Pulmonary artery endothelial cell (primary cell): ENCODE measurements at regions not wholly inside any gene's neighbourhood (a gene's known extent, or its start where the extent isn't known, plus 50 kb on each side); places are given as distances from the start of the nearest gene placed in this dataset.
"Not testable (repeated sequence)": the region's sequence is repeated elsewhere in the genome, so short reads cannot be mapped to it uniquely, and the experiment has no call there.

Experiments used
- DNase-seq: peaks from one replicate; pipeline ENCODE4 v3.0.0-alpha.2; 2011; ENCODE audit warnings: low read depth, low spot score

DNA sequence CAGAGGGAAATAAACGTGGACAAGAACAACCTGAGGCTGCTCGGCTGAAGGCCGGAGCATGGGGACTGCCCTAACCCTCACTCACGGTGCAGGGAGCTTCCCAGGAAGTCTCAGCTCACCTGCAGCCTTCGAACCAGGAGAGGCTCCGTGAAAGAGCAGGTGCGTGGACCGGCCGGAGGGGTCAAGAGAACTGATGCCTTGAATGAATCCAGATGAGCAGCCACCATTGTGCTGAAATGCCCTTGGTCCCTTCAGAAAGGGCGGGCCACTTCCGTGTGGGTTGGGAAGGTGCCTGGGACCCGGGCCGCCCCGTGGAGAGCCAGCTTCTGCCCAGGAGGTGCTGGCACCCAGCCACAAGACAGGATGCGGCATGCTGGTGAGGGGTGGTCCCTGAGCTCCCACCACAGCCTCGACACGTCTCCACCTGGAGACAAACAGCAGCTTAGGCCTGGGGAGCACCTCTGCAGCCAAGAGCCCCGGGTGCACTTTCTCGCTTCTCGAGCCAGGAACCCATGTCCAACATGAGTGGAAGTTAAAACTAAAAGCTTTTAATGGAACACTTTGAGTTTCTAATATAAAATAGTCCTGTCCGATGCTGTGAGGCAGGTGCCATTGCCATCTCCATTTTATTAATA is 83.5 kb downstream of the TTLL2 start:
- DNase-seq, result no peak

DNA sequence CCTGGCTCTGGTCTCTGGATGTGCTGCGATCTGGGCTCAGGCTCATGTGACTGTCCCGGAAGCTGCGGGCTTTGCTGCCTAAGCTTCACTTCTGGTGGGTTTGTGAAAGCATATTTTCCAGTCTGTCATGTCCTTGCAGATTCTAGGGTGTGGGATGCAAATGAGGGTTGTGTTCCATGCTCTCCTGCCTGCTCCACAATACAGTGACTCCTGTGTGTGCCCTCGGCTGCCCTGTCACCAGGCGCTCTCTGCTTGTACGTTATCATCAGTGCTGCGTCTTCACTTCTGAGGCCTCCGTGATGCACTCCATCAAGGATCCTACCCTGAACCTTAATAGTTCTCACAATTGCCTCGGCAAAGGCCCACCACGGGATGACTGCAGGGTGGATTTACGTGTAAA is 84.2 kb downstream of the TTLL2 start:
- DNase-seq, result no peak

DNA sequence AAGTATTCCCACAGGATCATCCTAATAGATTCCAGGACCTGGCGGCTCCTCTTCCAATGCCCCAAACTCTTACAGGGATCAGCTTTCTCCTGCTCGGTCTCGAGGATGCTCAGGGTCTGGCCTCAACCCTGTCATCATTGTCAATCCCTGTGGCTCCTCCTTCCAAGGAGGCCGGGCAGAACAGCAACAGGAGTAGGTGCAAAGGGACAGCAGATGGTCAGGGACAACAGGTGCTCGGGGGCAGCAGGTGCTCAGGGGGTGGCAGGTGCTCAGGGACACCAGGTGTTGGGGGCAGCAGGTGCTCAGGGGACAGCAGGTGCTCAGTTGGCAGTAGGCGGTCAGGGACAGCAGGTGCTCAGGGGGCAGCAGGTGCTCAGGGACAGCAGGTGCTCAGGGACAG is 84.8 kb downstream of the TTLL2 start:
- no peak for DNase-seq

DNA sequence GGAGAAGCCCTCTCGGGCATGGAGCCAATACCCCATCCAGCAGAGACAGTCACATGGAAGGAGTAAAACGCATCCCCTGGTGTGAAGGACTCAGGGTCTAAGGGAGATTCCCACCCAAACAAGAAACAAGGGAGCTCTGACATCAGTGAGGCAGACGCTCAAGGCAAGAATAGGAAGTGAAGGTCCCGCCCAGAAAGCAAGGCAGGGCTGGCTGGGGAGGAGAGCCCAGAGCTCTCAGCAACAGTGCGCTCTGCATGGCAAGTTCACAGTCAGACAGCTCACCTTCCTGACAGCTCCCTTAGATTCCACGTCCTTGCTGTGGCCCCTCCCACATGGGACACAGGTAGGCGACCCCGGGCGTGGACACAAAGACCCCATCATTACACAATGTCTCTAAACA is 85.6 kb downstream of the TTLL2 start:
- no peak for DNase-seq

DNA sequence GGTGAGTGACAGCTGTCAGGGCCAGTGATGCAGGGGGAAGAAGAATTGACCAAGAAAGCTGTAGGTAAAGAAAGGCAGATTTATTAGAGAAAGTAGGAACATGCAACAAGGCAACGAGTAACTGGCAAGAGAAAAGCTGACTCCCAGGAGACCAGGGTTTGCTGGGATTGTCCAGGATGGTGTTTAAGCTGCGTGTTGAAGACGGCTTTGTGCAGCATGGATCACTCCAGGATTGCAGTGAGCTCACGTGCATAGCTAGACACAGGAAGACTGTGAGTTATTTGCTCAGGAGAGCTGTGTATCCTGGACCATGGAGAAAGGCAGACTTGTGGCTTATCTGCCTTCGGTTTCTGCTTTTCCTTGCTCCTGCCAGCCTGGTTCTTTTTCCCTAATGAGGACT is 87.6 kb downstream of the TTLL2 start:
- DNase-seq, result no peak

DNA sequence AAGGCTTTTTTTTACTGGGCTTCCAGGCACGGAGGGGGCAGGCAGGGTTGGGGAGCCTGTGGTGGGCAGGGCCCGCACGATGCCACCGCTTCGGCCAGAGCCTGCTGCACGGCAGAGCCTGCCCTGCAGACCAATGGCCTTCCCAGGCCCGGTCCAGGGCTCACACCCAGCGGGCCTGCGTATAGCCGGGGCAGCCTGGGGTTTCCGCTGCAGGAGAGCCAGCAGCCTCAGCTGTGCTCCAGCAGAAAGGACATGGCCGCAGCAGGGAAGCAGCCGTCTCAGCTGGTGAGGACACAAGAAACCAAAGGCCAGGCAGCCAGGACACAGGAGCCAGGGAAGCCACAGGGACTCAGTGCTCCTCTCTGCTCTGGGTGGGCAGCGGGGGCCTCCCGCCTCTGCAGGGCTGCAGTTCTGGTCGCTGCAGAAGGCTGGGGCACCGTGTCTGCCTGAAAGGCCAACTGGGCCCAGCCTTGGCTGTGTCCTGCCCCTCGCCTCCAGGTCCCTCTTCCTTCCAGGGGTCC is 90.6 kb downstream of the TTLL2 start:
- DNase-seq, result no peak

DNA sequence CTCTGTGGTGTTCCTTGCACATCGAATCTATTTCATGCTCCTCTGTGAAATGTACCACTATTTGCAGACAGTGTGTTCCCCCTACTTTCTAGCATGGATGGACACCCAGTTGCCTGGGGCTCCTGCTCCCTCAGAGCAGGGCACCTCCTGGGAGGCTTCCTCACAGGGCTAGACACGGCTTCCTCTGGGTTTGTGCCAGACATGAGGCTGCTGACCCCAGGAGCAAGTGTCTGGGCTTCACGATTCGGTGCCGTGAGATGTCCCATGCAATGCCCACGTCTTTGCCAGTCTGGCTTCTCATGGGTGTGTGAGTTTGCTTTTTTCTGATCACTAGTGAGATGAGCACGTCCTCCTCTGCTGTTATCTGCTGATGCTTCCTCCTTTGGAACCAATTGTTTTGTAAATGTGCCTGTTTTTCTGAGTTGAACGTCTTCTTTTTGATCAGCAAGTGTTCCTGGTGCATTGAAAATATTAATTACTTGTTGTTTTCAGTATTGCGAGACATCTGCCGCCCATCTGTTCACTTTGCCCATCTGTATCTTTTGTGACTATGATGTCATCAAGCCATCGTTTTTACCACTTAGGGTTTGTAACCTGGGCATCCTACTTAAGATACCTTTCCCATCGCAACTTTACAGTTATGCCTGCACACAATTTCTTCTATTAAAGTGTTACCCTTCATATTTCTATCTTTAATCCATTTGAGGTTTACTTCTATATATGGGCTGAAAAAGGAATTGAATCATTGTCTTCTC is 92.0 kb downstream of the TTLL2 start:
- no peak for DNase-seq

DNA sequence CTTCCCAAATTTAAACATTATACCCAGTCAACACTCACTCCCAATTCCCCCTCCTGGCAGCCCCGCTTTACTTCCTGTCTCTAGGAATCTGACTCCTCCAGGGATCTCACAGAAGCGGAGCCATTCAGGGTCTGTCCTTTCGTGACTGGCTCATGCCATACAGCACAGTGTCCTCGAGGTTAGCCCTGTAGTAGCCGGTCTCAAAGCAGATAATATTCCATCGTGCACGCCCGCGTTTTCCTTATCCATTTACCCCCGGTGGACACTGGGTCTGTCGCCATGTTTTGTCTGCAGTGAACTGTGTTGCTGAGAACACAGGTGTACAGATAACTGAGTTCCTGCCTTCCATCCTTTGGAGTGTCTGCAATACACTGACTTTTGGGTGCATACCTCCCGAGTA is 95.3 kb downstream of the TTLL2 start:
- no peak for DNase-seq

DNA sequence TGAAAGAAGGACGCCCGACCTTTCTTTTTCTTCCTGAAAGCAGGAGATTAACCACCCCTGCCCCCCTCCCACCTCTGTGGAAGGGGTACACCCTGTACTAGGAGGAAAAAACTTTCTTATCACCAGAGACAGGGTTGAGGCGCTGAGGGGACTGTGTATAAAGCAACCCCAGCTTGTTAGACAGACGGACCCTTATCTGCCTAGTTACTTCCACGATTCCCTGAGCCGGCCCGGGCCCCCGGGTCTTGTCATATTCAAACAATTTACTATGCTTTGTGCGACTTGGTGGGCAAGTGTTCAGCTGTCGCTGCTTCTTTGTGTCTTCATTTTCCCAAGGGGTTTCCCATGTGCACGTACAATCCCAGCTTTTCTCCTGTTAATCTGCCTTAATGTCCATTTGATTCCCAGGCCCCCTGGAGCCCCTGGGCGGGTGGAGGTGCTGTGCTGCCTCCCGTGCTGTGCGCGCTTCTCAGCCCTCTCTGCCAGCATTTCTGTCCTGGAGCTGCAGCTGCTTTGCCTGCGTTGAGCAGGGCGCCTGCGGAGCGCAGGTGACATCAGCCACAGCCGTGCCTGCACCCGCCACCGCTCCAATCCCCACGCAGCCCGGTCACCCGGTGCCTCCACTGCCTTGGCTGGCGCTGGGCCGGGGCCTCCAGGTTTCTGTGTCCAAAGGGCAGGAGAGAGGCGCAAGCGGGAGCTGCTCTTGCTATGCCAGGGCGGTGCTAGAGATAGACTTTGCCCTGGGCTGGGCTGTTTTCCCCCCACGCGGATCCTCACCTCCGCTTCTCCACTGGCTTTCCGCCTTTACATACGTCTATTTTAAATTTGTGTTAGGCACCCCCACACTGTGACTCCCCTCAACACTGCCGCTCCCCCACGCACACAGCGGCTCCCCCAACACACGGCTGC is 96.2 kb downstream of the TTLL2 start:
- no peak for DNase-seq

DNA sequence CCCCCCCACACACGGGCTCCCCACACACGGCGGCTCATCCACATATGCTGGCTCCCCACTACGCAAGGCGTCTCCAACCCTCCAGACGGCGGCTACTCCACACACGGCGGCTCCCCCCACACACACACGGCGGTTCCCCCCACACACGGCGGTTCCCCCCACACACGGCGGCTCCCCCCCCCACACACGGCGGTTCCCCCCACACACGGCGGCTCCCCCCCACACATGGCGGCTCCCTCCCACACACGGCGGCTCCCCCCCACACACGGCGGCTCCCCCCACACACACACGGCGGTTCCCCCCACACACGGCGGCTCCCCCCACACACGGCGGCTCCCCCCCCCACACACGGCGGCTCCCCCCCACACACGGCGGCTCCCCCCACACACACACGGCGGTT is 97.1 kb downstream of the TTLL2 start:
- not testable (repeated sequence) for DNase-seq

DNA sequence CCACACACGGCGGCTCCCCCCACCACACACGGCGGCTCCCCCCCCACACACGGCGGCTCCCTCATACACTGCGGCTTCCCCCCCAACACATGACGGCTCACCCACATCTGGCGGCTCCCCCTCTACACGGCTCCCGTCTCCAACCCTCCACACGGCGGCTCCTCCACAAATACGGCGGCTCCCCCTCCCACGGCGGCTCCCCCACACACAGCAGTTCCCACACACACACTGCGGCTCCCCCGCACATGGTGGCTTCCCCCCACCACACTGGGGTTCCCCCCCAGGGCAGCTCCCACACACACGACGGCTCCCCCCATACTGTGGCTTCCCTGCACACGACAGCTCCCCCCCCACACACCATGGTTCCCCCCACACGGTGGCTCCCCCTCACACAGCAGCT is 98.0 kb downstream of the TTLL2 start:
- DNase-seq, result no peak

DNA sequence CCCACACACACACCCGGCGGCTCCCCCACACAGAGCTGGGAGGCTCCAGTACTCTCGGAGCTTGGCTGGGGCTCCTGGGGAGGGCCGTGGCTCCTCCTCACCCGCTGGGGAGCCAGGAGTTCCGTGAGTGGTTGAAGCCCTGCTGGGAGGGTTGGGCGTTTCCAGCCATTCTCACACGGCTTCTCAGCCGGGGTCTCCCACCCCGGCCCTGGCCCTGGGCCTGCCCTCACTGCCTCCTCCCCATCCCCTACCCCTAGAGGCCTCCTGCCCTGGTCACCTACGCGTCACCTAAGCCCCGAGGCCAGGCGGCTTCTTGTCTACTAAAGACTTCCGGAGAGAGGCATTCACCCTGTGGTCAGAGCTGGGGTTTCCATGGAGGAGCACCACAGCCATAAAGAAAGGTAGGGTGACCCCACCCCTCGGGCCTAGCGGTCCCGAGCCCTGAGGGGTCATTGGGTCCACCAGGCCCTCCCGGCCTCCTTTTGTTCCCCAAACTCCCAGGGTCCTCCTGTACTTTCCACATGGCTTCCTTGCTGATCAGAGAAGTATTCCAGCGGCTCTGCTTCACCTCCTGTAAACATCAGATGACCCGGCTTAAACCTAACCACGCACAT is 99.3 kb downstream of the TTLL2 start:
- no peak for DNase-seq

DNA sequence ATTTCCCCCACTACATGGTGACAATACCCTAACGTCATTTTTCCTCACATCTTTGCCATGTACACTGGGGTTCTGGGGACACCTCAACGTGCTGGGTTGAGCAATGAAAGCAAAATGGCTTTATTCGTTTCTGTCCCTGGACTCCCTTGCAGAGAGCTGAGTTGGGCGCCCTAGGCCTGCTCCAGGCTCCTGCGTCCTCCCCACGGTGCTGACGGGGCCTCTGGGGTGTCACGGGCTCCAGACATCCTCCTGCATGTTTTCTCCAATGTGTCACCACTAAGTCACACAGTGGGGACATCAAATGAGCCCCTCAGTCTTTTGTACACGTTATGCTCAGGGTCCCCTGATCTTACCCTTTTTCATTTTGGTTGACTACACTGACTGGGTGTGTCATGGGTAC is 99.8 kb downstream of the TTLL2 start:
- DNase-seq, result no peak

DNA sequence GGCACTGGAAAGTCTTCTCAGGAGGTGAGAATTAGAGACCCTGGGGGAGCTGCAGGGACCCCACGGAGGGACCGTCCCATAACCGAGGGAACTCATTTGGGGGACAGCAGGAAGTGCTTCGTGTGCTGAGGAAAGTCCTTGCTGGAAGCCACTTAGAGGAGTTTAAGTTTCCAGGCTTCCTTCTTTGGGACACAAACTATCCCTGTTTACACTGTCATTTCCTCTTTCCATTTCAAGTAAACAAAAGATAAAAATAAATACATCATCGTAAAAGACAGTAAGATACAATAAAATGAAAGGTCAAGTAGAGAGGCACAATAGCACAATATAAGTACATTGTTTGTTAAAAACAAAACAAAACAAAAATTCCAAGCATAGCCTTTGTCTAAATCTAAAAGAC is 101.2 kb downstream of the TTLL2 start:
- DNase-seq, result no peak

DNA sequence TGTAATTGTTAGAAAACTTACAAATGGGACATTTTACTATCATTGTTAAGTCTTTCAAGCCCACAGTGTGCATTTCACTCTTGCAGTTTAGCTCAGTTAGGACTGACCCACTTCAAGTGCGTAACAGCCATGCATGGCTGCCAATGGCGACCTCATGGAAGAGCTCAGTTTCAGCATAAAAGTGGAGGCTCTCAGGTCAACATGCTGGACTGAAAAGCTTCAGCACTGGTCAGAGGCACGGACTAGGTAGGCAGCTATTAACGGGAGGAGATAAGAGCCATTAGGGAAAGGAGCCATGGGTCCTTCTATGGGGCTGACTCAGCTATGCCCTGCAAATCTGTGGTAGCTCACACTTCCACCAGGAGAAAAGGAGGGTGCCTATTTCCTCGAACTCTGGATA is 101.8 kb downstream of the TTLL2 start:
- no peak for DNase-seq

DNA sequence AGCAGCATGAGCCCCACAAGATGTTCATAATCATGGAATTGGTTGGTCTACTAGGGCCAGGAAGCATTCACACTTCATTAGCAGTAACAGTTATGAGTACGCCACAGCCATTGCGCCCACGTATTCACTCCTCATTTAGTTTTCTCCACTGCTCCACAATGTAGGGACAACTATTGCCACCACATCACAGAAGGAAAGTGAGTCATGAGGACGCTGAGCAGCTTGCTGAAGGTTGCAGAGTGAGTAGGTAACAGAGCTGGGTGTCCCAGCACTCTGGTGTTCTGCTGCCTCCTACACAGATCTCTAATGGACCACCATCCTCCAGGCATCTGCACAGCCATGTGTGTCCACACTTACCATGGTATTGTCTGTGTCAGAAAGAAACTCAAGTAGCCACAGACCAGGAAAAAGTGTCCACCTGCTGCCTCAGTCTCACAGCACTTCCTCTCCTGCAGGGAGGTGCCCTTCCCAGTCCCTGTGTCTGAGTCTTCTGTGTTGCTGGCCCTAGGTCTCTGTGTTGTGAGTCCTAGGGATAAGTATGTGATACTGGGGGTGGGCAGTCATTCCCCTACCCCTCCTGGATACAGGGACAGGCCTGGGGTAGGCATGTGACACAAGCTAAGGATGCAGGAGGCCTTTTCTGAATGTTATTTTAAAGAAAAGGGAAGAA is 103.9 kb downstream of the TTLL2 start:
- no peak for DNase-seq

DNA sequence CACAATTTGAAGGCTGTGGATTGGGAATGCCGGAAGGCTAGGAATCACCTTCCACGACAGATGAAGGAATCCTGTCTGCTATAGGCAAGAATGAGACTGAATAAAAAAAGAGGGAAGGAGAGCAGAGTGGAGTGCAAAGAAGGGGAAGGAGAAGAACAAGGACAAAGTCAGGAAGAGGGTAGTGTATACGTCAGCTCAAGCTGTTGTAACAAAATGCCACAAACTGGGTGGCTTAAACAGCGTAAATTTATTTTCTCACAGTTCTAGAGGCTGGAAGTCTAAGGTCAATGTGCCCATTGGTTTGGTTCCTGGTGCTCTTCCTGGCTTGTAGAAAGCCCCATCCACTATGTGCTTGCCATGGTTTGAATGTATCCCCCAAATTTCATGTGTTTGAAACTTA is 104.5 kb downstream of the TTLL2 start:
- DNase-seq, result no peak

DNA sequence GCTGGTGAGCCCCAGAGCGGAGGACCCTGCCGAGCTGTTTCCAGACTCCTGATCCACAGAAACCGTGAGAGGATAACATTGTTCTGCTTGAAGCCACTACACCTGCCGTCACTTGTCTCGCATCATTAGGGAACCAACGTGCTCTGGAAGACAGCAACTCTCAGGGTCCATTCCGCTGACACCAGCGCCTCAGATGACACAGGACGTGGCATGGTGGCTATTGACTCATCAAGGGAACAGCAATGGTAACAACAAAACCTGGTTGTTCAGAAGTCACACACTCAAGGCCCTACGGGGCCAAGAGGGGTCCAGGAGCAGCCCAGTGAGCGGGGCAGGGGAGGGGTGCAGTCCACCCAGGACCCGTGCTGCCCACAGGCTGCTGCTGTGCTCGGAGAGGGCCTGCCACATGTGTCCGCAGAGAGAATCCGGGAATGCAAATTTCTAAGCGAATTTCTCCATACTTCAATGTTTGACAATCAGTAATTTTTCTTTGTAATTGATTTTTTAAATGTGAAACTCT is 110.4 kb downstream of the TTLL2 start:
- DNase-seq, result no peak

DNA sequence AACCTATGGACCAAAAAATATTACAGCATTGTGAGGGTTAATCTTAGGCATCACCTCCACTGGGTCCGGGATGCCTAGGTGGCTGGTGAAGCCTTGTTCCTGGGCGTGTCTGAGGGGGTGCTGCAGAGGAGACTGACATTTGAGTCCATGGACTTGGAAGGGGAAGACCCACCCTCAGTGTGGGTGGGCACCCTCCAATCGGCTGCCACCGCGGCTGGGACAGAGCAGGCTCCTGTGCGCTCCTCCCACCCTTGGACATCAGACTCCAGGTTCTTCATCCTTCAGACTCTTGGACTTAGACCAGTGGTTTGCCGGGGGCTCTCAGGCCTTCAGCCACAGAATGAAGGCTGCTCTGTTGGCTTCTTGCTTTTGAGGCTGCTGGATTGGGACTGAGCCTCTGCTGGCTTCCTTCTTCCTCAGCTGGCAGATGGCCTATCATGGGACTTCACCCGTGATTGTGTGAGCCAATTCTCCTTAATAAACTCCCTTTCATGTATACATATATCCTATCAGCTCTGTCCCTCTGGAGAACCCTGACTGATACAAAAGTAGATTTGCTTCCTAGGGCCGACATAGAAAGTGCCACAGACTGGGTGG is 113.1 kb downstream of the TTLL2 start:
- DNase-seq, result no peak

DNA sequence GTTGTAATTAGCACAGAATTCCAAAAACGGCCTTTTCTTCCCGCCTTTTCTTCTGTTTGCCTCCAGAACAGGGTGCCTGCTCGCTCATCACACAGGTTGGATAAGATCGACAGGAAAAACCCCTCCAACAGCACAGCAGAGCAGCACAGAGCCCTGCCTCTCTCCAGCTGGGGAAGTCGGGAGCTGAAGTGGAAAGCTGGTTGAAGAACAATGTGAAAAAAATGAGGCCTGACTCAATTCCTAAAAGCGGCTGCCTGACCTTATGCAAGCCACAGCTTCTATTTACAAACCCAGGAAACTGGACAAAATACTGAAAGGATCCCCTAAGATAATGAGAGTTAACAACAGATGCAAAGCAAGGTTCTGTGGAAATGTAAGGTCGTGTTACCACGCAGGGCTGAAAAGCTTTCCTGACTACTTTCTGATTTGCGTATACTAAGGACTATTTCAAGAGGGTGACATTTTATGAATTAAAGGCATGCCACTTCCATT is 116.9 kb downstream of the TTLL2 start:
- no peak for DNase-seq
